GM12874 (cell line): ENCODE measurements at regions not wholly inside any gene's neighbourhood (a gene's known extent, or its start where the extent isn't known, plus 50 kb on each side); places are given as distances from the start of the nearest gene placed in this dataset.

Experiments
- CTCF ChIP-seq: IDR thresholded peaks from 2 replicates; pipeline ENCODE4 v1.5.1; 2011; ENCODE audit warnings: low read depth, mild to moderate bottlenecking, control low read depth, low read length, moderate library complexity; ENCODE audit not compliant: insufficient read depth

GRCh38 chr7:25807086-25807611, 344.8 kb upstream of the NFE2L3 start:
- no peak for TF ChIP-seq CTCF

GRCh38 chr7:25809441-25809840, 342.6 kb upstream of the NFE2L3 start:
- TF ChIP-seq CTCF = no peak

GRCh38 chr7:25812086-25812850, 339.7 kb upstream of the NFE2L3 start:
- no peak for TF ChIP-seq CTCF

GRCh38 chr7:25813381-25813780, 338.6 kb upstream of the NFE2L3 start:
- no peak for TF ChIP-seq CTCF

GRCh38 chr7:25815711-25816110, 336.3 kb upstream of the NFE2L3 start:
- TF ChIP-seq CTCF = no peak

GRCh38 chr7:25820432-25821040, 331.5 kb upstream of the NFE2L3 start:
- peak; percentile 53; the same call in 1 of the 2 replicates for TF ChIP-seq CTCF

GRCh38 chr7:25821225-25821624, 330.8 kb upstream of the NFE2L3 start:
- no peak for TF ChIP-seq CTCF
